HG02798 (cell line): ENCODE measurements at regions not wholly inside any gene's neighbourhood (a gene's known extent, or its start where the extent isn't known, plus 50 kb on each side); places are given as distances from the start of the nearest gene placed in this dataset.
"Not testable (repeated sequence)": the region's sequence is repeated elsewhere in the genome, so short reads cannot be mapped to it uniquely, and the experiment has no call there.

Experiments
- ATAC-seq: cut with Tn5 transposase; IDR thresholded peaks from one replicate; pipeline ENCODE4 v1.9.1; 2021; ENCODE audit warnings: mild to moderate bottlenecking; ENCODE audit not compliant: unreplicated experiment, poor library complexity

- no peak for ATAC-seq
These were observed 301.3 kb downstream of the QKI start for GRCh38 chr6:163715846-163716245.

GRCh38 chr6:163714179-163714578, 299.7 kb downstream of the QKI start:
- no peak for ATAC-seq

DNA sequence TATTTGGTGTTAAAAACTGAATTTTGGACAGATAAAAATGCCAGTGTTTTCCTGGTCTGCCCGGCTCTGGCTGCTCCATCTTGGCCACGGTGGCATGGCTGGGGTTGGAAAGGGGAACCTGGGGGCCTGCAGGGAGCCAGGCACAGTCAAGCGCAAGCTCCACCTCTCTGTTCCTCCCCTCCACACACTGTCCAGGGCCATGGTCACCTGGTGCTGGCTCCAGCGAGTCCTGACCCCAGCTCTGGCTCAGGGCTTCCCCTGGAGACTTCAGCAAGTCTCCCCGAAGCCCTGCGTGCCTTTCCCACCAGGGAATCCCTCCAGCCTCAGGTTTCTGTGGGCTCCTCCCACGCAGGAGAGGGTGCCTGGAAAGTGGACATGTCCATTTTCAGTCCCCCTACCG, 298.5 kb downstream of the QKI start:
- no peak for ATAC-seq

DNA sequence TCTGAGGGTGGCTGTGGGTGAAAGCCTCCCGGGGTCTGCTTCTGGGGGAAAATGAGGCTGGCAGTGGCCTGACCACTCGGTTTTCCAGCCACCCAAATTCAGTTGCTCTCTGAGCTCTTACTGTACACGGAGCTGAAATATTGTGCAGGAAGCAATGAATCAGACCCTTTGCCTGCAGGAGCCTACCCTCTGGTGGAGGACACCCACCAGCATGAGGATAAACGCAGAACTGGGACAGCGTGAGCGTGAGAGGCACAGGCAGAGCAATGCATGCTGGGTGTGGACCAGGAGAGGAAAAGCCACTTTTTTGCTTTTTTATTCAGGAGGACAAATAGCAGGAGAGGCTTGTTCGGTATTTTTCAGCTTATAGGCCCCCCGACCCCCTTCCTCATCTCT, 298.0 kb downstream of the QKI start:
- no peak for ATAC-seq

- peak; percentile 26 for ATAC-seq
These were observed 297.4 kb downstream of the QKI start for GRCh38 chr6:163711615-163712565.

DNA sequence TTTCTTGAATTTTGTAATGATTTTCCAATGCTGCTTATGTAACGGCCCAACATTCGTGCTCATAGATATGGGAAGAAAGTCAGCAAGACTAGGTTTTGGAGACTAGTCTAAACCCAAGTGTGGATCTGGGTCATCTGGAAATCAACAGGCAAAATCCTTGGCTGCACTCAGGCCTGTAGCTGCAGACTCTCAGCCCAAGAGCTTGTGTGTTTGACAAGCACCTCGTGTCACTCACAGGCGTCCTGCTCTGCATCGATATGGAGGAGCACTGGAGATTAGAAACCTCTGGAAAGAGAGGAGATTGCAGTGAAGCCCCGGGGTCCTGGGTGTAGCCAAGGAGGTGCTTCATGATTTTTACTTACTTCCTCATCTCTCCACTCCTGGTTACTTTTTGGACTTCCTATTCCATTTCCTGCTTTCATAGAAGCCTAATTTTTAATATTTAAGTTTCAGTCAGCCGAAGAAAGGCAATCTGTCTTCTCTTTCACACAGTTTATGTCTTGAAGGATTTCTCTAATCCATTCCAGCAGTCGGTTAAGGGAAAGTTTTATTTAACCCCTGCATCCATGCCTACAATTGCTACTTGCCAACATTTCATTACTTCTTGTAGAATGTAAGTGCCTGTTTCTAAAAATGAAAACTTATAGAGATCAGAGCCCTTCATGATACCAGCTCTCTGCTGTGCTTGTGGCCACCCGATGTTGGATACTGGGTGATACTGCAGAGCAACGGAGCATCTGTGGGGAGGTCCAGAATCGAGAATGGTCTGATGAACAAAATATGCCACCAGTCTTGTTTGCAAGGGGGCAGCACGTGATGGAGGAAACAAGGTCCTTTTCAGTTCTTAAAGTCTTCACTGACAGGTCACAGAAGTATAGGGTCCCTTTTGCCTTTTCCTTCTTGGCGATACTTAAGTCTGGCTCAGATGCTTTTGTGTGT, 296.3 kb downstream of the QKI start:
- ATAC-seq = no peak

DNA sequence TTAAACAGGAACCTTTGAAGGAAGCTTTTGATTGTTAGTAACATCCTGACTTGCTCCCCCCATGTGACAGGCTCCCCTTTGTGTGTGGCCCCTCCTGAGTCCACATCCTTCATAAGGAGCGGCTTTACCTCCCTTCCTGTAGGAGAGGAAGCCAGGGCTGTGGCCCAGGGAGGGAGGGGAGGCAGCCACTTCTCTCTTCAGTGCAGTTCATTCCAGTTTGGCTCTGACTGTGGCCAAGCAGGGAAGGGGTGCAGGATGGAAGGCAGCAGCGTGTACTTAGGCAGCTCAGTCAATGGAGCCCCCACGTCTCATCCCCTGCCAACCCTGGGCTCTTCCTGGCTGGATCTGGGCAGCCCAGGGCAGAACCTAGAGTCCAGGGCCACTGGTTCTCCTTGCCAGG, 295.2 kb downstream of the QKI start:
- no peak for ATAC-seq

GRCh38 chr6:163709255-163709654, 294.7 kb downstream of the QKI start:
- no peak for ATAC-seq

DNA sequence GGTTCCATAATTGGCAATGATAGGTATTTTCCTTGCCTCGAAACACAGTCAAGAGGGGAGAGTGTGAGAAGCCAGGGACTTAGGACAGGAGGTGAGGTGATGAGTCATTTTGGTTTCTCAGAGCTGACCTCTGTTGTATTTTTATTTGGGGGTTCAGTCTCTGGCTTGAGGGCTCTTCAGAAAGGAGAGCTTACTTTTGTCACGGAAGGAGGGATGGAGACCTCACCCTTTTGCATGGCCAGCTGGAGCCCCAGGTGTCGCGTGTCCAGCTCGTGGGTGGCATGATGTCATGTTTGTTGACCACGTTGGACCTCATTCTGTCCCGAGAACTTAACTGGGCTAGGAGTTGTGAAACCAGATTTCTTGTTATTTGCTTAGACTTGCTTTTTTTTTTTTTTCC, 293.9 kb downstream of the QKI start:
- peak; percentile 56 for ATAC-seq

DNA sequence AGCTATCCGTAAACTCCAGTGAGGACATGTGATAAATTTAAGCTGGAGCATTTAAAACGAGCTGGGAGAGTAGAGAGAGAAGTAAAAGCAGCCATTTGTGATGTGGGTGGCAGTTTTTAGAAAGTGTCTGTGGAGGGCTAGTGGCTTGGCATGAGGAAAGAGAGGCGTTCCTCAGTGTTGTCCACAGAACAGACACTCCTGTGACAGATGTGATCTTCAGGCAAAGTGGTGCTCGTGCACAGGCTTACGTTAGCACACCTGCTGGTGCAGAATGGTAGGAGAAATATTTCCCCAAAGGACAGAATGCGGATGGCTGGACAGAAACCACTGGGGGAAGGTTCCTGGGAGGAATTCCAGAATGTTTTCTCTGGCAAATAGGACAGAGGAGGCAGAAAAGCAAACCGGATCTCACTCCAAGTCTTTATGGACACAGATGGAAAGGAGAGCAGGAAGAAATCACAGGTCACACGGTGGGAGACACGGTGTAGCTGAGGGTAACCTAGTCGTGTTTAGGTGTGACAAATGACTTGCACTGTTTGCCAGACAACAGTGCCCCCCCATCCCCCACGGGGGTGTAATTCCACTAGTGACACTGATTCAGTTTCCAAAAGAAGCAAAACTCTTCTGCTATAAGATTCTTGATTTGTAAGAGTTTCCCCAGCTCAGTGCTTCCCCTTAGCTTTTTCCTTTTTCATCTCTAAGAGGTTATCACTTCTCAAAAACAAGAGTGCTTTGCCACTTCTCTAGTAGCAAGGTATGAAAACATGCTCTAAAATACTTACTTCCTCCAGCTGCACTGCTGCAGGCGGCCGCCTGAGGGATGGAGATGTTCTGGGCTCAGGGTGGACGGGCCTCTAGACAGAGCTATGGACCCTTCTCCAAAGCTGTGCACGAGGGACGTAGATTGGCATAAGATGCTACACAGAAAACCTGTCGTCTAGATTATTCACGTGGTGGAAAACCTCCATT, 293.2 kb downstream of the QKI start:
- ATAC-seq = peak; percentile 57

DNA sequence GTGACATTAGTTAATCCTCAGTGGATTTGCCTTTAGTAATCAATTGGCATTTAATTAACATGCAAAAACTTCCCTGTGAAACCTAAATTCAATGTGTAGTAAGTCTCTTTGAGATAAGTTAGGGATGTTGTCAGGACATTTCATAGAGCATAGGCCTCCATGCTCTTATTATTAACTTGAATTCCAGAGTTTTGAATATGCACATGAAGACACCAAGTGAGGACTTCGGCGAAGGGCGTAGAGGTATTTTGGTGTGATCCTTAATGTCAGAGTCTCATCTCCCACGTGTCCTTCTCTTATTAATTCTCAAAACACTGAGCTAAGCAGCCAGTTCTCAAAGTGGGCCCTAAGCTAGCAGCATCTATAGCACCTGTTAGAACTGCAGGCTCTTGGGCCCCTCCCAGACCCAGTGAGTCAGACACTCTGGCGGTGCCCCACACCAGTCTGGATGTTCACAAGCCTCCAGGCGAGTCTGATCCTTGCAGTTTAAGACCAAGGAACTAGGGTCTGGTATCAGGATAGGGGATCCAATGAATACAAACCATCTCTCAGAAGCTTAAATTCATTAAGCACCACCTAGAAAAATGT, 292.1 kb downstream of the QKI start:
- ATAC-seq = no peak

DNA sequence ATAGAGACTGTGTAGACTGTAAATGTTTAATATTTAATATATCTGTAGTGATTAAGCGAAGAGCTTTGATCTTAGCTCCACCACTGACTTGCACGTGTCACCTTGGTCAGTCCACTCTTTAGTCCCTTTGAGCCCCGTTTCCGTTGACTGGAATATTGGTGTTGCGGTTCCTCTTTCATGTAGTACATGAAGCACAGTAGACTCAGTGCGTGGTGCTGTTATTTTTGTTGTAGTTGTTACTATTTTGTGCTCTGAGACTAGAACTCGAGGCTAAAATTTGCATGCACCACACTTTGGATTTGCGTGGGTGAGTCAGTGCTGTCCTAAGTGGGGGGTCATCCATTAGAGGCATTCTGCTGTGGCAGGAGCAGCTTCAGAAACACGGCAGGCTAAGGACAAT, 291.4 kb downstream of the QKI start:
- ATAC-seq = peak; percentile 49

- ATAC-seq = peak; percentile 30
These were observed 288.2 kb downstream of the QKI start for GRCh38 chr6:163702736-163703135.

DNA sequence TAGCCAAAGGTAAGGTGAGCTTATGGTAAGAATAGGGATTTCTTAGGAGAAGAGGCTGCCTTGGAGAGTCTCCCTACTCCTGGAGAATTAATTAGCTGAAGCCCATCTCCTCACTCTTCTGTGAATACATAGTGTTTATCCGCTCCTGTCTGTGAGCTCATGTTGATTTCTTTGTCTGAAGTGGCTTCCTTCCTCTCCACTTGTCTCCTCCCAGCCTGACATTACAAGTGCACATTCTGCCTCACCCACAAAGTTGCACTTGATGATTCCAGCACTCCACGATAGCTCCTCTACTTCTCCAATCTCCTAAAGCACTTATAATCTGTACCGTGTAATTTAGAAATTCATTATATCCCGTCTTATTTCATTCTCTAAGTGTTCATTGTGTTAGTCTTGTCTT, 287.2 kb downstream of the QKI start:
- no peak for ATAC-seq

DNA sequence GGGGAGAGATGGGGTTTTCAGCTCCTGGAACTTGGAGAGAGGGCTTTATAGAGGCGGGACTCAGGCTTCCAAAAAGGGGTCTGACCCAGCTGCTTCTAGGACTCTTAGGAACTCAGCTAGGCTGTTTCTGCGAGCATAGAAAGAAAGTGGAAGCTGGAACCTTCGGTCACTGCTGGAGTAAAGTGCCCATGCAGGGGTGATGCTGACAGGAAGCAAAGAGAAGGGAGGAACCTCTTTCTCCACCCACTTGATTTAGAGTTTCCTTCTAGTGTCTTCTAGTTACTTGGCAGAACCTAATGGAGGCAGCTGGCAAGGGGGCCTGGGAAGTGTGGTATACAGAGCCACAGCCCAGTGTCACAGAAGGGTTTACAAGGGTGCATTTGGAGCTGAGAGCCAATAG, 283.6 kb downstream of the QKI start:
- ATAC-seq = no peak

DNA sequence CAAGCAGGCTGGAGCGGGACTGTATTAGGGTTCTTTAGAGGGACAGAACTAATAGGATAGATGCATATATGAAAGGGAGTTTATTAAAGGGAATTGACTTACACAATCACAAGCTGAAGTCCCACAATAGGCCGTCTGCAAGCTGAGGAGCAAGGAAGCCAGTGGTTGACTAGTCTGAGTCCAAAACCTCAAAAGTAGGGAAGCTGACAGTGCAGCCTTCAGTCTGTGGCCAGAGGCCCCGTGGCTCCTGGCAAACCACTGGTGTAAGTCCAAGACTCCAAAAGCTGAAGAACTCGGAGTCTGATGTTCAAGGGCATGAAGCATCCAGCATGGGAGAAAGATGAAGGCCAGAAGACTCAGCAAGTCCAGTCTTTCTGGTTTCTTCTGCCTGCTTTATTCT, 281.8 kb downstream of the QKI start:
- not testable (repeated sequence) for ATAC-seq

- no peak for ATAC-seq
These were observed 280.9 kb downstream of the QKI start for GRCh38 chr6:163695414-163695864.

GRCh38 chr6:163694988-163695398, 280.5 kb downstream of the QKI start:
- ATAC-seq = no peak

- ATAC-seq = no peak
These were observed 279.6 kb downstream of the QKI start for GRCh38 chr6:163694072-163694471.

DNA sequence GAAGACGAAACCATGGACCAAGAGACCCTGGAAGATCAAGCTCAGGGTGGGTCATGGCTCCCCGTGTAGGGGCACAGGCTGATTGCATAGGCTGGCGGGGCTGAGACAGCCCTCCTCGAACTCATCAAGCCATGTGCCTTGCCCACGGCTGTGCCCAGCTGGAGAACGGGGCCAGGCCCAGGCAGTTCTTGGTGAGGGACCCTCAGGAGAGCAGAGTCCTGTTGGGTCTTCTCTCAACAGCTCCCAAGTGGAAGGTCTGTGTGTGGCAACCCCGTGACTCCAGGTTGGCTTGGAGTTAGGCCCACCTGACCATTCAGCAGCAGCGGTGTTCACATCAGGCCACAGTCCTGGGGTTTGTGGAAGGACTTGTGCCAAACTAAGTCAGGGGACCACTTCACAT, 276.5 kb downstream of the QKI start:
- ATAC-seq = no peak
